Right atrium auricular region (tissue), 2 donors: ENCODE measurements at regions not wholly inside any gene's neighbourhood (a gene's known extent, or its start where the extent isn't known, plus 50 kb on each side); places are given as distances from the start of the nearest gene placed in this dataset.

Experiments used
- DNase-seq: peaks from one replicate; pipeline ENCODE4 v3.0.0-alpha.2; 2019; ENCODE audit warnings: low spot score
- H3K27ac ChIP-seq, 2 donors: fragments of 200-600 bp; sonication (generic); 1 replicate in 1 of 2; 2 replicates in 1 of 2; pipeline ENCODE4 v1.5.1; 2016 to 2019
- H3K27me3 ChIP-seq, 2 donors: fragments of 200-600 bp; sonication (generic); one replicate each; pipeline versions ENCODE4 v1.5.1 to v1.6.0; 2017 to 2019
- H3K36me3 ChIP-seq: fragments of 200-600 bp; sonication (generic); one replicate; pipeline ENCODE4 v1.5.1; 2016
- H3K4me1 ChIP-seq, 2 donors: fragments of 200-600 bp; sonication (generic); one replicate each; pipeline versions ENCODE4 v1.5.1 to v1.6.0; 2017 to 2019
- H3K4me3 ChIP-seq, 2 donors: fragments of 200-600 bp; sonication (generic); 1 replicate in 1 of 2; 2 replicates in 1 of 2; pipeline ENCODE4 v1.5.1; 2017 to 2019; ENCODE audit warnings: mild to moderate bottlenecking in 1 of 2, moderate library complexity in 1 of 2
- H3K9me3 ChIP-seq, 2 donors: fragments of 200-600 bp; sonication (generic); one replicate each; pipeline ENCODE4 v1.5.1; 2019
- CTCF ChIP-seq, 2 donors: fragments of 200-600 bp; sonication (generic); IDR thresholded peaks; one replicate each; pipeline ENCODE4 v1.5.1; 2019; ENCODE audit warnings: antibody characterized with exemption in 2 of 2

GRCh38 chr2:30096451-30096850, 50.4 kb upstream of the YPEL5 start:
- no peak for TF ChIP-seq CTCF (IDR thresholded peaks at IDR 0.05)
- no peak overlapping the region for H3K27ac ChIP-seq
- no peaks in the 10 kb centered on the region for H3K36me3 ChIP-seq
- H3K27me3 ChIP-seq = peaks cover 0 to 5% of the 10 kb centered on the region in 2 donors
- H3K9me3 ChIP-seq = no peaks in the 10 kb centered on the region
- DNase-seq = no peak
- no peak overlapping the region for H3K4me3 ChIP-seq
- H3K4me1 ChIP-seq = no peaks in the 10 kb centered on the region
